D721Med (cell line): ENCODE measurements at regions not wholly inside any gene's neighbourhood (a gene's known extent, or its start where the extent isn't known, plus 50 kb on each side); places are given as distances from the start of the nearest gene placed in this dataset.
"Not testable (repeated sequence)": the region's sequence is repeated elsewhere in the genome, so short reads cannot be mapped to it uniquely, and the experiment has no call there.

Experiments
- DNase-seq: peaks from one replicate; pipeline ENCODE4 v3.0.0; 2011; ENCODE audit warnings: low spot score; ENCODE audit not compliant: insufficient read length
- FAIRE-seq: peaks from 2 replicates; lab custom pipeline; 2011; peaks lifted over from hg19 to GRCh38; lab: Jason Lieb, UNC
- CTCF ChIP-seq: IDR thresholded peaks from 2 replicates; pipeline ENCODE4 v1.5.1; 2012; ENCODE audit warnings: mild to moderate bottlenecking, control low read depth; ENCODE audit not compliant: insufficient read depth; ENCODE audit errors: missing control alignments

GRCh38 chrX:99308302-99308701 is 1101.8 kb downstream of the PCDH19 start:
- DNase-seq (no peak), FAIRE-seq (no peak)
- TF ChIP-seq CTCF, result no peak

GRCh38 chrX:99305573-99305972 is 1104.5 kb downstream of the PCDH19 start:
- TF ChIP-seq CTCF, result no peak
- FAIRE-seq, result peak; percentile 83

GRCh38 chrX:99301990-99302389 is 1108.1 kb downstream of the PCDH19 start:
- FAIRE-seq, result no peak
- no peak for DNase-seq
- TF ChIP-seq CTCF, result peak; percentile 48

More at GRCh38 chrX:99305573-99305972, 1104.5 kb downstream of the PCDH19 start:
- DNase-seq, result no peak

GRCh38 chrX:99271641-99272040 is 1138.4 kb downstream of the PCDH19 start:
- TF ChIP-seq CTCF, result no peak
- FAIRE-seq (no peak), DNase-seq (no peak)

DNA sequence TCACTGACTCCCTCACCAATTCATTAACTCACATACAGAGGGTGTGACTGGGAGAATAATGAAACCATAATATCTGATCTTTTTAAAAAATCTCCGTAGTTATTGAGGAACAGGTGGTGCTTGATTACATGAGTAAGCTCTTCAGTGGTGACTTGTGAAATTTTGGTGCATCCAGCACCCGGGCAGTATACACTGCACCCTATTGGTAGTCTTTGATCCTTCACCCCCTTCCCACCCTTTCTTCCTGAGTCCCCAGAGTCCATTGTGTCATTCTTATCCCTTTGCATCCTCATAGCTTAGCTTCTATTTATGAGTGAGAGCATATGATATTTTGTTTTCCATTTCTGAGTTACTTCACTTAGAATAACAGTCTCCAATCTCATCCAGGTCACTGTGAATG is 1143.8 kb downstream of the PCDH19 start:
- no peak for FAIRE-seq
- no peak for DNase-seq
- TF ChIP-seq CTCF, result no peak

GRCh38 chrX:99248180-99248579 is 1161.9 kb downstream of the PCDH19 start:
- no peak for TF ChIP-seq CTCF
- no peak for FAIRE-seq
- DNase-seq, result no peak

DNA sequence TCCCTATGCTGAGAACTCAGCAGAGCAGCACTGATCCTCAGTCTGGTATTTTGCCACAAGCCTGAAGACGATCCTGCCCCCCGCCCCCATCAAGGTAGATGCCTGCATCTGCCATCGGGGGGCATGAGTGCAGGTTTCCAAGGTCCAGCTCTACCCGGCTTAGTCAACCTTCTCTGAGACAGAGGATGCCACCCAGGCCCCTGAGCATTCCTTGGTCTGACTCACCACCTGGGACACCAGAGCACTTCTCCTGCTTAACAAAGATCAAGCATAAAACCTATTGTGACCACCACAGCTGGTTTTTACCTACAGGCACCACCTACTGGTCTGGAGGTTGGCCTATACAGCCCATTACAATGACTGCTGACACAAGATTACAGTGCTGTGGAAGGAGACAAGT is 1168.1 kb downstream of the PCDH19 start:
- no peak for TF ChIP-seq CTCF
- FAIRE-seq (no peak), DNase-seq (no peak)

- FAIRE-seq, DNase-seq: not testable (repeated sequence)
Observed at GRCh38 chrX:99234384-99234783, 1175.7 kb downstream of the PCDH19 start.
